GM19463 (cell line): ENCODE measurements at regions not wholly inside any gene's neighbourhood (a gene's known extent, or its start where the extent isn't known, plus 50 kb on each side); places are given as distances from the start of the nearest gene placed in this dataset.

Experiments used
- ATAC-seq: cut with Tn5 transposase; IDR thresholded peaks from one replicate; pipeline ENCODE4 v1.9.1; 2021; ENCODE audit warnings: mild to moderate bottlenecking, moderate library complexity; ENCODE audit not compliant: unreplicated experiment

DNA sequence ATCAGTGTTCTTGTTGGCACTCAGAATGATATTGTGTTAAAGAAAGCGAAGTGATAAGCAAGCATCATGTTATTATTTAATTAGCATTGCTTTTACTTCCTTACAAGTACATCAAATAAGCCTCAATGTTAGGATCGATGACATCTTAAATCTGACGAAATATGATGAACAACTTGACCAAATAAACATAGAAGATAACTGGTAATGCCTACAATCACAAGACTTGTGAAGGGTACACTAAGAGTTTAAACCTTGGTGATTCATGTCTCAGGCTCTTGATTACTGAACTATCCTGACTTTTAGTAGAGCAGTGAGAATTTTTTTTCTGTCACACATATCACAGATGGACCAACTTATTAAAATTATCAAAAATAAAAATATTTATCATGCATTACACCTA, 500.8 kb upstream of the ZEB2 start:
- ATAC-seq, result no peak

DNA sequence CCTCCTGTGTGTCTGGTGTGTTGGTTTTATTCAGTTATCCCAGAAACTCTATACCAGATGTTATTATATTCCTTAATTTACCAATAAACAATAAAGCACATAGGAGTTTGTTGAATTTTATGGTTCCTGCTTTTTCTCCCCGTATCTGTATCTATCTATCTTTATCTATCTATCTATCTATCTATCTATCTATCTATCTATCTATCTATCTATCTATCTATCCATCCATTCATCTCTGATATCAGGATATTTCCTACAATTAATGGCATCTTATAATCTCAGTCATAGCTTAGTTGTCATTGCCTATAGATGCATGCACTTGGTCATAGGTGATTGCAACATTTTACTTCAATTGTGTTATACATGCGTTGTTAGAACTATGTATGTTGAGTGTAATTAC, 500.2 kb upstream of the ZEB2 start:
- no peak for ATAC-seq

DNA sequence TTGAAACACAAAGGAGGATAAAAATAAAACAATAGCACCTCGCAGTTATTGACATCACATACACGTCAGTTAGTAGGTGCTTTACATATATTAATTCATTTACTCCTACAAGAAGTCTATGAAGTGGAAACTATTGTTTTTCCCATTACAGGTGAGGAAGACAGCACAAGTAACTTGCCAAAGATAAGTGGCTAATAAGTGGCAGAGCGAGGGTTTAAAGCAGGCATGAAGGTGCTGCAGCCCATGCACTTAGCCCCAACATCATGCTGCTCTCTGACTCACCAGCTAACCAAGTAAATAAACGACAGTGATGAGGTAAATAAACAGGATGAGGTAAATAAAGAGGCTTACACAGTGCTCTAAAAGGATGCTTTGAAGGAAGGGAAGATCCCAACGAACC, 498.6 kb upstream of the ZEB2 start:
- no peak for ATAC-seq

- ATAC-seq, result no peak
Measured at GRCh38 chr2:145017149-145017548, 497.2 kb upstream of the ZEB2 start.

DNA sequence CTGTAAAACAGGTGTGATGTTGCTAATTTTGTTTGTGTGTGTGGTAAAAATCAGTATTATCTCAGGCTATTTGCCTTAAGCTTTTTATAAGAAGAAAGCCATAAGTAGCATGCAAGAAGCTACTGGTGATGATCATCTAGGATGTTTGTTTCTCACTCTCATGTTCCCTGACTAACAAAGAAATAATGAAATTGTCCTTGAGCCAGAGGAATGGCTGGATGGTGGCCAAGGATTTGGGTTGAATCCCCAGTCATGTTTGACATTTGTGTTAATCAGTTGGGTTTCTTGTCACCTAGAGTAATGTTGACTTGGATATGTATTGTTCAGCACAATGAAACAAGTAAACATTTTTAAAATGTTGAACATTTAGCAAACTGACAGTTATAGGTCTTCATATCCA, 496.8 kb upstream of the ZEB2 start:
- no peak for ATAC-seq

DNA sequence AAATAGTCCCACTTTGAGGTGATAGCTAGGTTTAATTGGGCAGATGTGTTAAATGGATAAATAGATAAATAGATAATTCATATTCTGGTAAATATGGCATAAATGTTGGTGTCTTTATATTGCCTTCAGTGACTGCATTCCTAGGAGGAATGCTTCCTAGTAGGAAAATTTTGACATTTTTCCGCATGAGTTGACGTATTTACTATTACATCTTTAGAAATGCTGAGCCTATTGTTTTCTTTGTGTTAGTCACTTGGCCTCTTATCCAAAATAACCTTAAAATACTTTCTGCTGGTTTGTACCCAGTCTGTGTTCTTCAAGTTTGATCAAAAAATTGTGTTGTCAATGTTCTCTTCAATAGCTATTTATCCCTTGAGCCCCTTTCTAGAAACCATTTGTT, 495.6 kb upstream of the ZEB2 start:
- ATAC-seq, result no peak

DNA sequence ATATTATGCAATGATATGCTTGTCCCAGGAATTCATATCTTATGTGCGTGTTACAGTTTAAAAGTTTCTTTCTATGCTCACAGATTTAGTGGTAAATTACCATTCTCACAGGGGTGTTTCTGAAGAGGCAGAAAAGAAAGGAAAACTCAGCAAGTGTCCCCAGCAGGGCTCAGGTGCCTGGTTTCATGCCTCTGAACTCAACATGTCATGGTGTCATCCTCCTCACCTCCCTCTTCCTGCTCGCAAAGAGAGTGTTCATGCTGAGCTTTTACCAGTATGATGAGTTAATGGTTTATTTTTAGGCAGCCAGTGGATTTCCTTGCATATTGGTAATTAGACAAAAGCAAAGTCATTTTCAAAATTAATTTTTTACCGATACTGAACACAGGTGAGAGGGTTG, 492.9 kb upstream of the ZEB2 start:
- no peak for ATAC-seq

GRCh38 chr2:145012214-145012670, 492.3 kb upstream of the ZEB2 start:
- ATAC-seq, result no peak

- no peak for ATAC-seq
Measured at GRCh38 chr2:145010635-145011034, 490.7 kb upstream of the ZEB2 start.

- ATAC-seq, result no peak
Measured at GRCh38 chr2:145007960-145008263, 488.0 kb upstream of the ZEB2 start.

- ATAC-seq, result no peak
Measured at GRCh38 chr2:145007093-145007959, 487.4 kb upstream of the ZEB2 start.

DNA sequence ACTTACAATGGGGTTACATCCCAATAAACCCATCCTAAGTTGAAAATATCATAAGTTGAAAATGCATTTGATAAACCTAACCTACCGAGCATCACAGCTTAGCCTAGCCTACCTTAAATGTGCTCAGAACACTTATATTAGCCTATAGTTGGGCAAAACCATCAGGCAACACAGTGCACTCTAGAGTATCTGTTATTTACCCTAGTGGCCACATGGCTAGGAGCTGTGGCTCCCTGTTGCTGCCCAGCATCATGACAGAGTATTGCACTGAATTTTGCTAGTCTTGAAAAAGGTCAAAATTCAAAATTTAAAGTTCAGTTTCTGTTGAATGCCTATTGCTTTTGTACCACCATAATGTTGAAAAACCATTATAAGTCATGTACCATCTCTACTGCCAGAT, 482.7 kb upstream of the ZEB2 start:
- ATAC-seq, result no peak

GRCh38 chr2:145000376-145000775, 480.5 kb upstream of the ZEB2 start:
- no peak for ATAC-seq

DNA sequence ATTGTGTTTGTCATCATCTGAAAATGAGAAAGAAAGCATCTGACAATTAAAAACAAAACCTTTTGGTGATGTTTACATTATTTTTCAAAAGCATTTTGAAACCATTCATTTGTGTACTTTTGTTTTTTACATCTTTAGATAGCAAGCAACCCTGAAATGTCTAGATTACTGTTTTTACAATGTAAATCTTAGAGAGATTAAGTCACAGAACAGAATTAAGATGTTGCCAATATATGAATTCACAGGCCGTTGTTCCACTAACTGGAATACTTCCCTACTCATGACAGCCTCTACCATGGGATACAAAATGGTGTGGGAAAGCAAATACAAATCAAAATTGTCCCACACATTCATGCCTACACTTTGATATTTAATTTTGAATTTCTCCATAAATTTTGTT, 480.0 kb upstream of the ZEB2 start:
- no peak for ATAC-seq

GRCh38 chr2:144999071-144999875, 479.4 kb upstream of the ZEB2 start:
- no peak for ATAC-seq

GRCh38 chr2:144998435-144998834, 478.5 kb upstream of the ZEB2 start:
- ATAC-seq, result no peak

DNA sequence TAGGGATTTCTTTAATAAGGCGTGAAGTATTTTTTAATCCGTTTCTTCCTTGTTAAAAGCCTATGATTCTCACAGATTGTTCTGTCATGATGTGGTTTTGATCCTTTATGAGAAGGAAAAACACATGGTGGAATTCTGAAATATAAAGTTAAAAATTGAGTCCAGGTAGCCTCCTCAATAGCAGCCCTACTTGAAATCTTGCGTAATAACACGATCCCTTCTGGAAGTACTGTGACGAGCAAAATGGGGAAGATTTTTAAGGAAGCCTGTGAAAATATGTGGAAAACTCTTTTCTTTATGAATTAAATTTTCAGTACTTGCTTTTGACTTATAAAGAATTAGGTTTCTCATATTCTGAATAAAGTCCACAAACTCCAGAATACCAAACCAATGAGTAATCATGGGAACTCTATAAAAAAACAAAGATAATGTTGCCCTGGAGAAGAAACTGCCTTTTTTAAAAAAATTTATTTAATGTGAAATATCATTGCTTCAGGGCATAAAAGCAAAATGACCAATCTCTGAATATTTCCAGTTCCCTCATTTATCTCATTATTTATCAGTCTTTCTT, 476.4 kb upstream of the ZEB2 start:
- no peak for ATAC-seq

DNA sequence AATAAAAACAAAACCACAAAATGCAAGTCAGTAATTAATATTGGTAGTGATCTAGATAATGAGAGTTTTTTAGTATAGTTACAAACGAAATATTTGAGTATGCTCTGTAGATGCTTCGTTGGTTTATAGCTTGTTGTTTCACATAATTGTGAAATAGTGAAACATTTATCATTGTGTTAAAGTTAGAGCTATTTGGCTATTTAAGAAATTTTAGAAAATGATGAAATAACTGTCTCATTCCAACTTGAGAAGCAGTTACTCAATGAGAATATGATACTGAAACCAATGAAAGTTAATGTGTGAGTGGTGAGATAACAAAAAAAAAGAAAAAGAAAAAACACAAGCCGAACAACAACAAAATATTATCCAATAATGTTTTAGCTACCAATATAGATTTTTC, 475.6 kb upstream of the ZEB2 start:
- ATAC-seq, result no peak

GRCh38 chr2:144990661-144991060, 470.7 kb upstream of the ZEB2 start:
- no peak for ATAC-seq

GRCh38 chr2:144989579-144990270, 469.8 kb upstream of the ZEB2 start:
- no peak for ATAC-seq

DNA sequence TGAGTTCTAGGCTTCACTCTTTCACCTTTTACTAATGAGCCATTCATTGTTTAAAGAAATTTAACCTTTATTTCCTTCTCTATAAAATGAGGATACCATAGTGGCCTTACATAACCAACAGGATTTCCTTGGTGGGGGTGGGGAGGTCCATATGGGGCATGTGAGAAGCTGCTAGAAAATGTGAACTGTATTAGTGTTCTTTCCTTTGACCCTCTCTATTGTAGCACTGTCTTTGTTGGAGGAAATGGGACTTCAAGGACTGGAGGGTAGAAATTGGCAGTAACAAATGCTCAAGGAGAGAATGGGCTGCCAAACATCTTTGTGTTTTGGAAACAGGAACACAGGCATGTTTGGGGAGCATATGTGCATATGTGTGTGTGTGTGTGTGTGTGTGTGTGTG, 468.7 kb upstream of the ZEB2 start:
- ATAC-seq, result no peak
